ENCODE measurements at regions not wholly inside any gene's neighbourhood (a gene's known extent, or its start where the extent isn't known, plus 50 kb on each side); places are given as distances from the start of the nearest gene placed in this dataset.

DNA sequence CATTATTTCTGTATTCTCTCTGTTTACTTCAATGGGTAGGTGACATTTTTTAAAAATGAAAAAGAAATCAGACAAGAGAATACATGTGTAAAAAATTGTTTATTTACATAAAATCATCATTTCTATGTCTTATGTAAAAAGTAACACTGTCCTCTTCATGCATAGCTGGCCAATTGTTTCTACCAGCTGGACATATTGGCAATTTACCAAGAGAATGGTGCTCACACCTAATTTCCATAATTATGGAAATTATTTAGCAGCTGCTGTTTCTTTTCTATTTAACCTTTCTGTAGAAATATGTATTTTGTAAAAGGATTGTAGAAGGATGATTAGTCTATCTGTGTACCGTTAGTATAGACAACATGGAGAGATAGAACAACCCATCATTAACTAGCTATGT lies 791.9 kb downstream of the TRIB2 start:
- H3K9me3 ChIP-seq (ENCODE audit: low read length), result peaks cover 69% of the 10 kb centered on the region
- TF ChIP-seq ARHGAP35 (CRISPR knock-in tag; IDR thresholded peaks at IDR 0.05; ENCODE audit: borderline replicate concordance), result no peak
- no peak for TF ChIP-seq ZNF724P (CRISPR knock-in tag; IDR thresholded peaks at IDR 0.05; ENCODE audit: borderline replicate concordance)
- no peak for TF ChIP-seq ONECUT2 (CRISPR knock-in tag; IDR thresholded peaks at IDR 0.05)
- no peak for TF ChIP-seq ATF2 (CRISPR knock-in tag; IDR thresholded peaks at IDR 0.05)
- TF ChIP-seq ZNF777 (CRISPR knock-in tag; IDR thresholded peaks at IDR 0.05), result no peak
- no peak overlapping the region for H2AFZ ChIP-seq (ENCODE audit: low read length)
- no peak overlapping the region for H3K9ac ChIP-seq (ENCODE audit: insufficient read depth, low read depth, low read length)
- no peaks in the 10 kb centered on the region for H3K36me3 ChIP-seq (replicated peaks in 1 of 2; ENCODE audit: control insufficient read depth in 1 of 2, insufficient read depth in 2 of 2, low read length in 2 of 2)
- no TSS peak for BruUV-seq (replicated peaks)
- CTCF ChIA-PET (ENCODE audit: low intra/inter-chr PET ratio, low total read pairs), result no interaction called here
- H3K27me3 ChIP-seq (ENCODE audit: control insufficient read depth in 1 of 2, insufficient read depth in 2 of 2, low read length in 2 of 2), result no peaks in the 10 kb centered on the region
- in situ Hi-C loops (cut with HindIII; ENCODE audit: extremely low pct_ligation_motif_present, low pct_unique_long_range_greater_than_20kb) (no loop called here), intact Hi-C loops (cut with micrococcal nuclease; ENCODE audit: unreplicated experiment) (no loop called here)
- no peak for DNase-seq (ENCODE audit: low spot score)
- H4K20me1 ChIP-seq (ENCODE audit: insufficient read depth, low read length), result no peaks in the 10 kb centered on the region
- no peak for FAIRE-seq
- no peaks in the 10 kb centered on the region for H3K4me1 ChIP-seq (ENCODE audit: insufficient read depth, low read length)
- no peak overlapping the region for H3K27ac ChIP-seq (ENCODE audit: extremely low read length, insufficient read depth, low read length)
- no peak overlapping the region for H3K4me3 ChIP-seq (replicated peaks in 1 of 3; ENCODE audit: insufficient read depth in 1 of 3, low read depth in 2 of 3, low read length in 3 of 3)
- no peak for ATAC-seq
- 34% methylated on average over 1 of the region's 1 CpG for WGBS (ENCODE audit: low lambda C conversion rate)
- no peak overlapping the region for H3K4me2 ChIP-seq (ENCODE audit: low read depth, low read length)
- no peaks in the 10 kb centered on the region for H3K79me2 ChIP-seq (ENCODE audit: insufficient read depth, low read length)
- POLR2A ChIA-PET, result no interaction called here

DNA sequence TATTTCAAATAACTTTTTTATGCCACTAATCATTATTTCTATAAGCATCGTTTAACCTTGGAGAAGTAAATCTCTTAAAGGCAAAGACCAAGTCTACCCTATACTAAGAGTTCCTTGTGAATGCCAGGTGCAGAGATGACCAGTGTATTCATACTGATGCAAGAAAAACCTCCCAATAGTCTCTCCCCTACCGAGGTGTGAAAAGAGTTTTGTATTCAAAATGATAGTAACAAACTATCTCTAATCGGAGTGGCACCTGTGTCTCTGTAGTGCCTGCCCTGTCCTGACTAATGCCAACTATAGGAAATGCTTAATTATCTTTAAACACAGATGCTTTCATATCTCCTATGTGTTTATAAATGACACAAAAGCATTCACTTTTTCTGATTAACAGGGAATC lies 798.5 kb downstream of the TRIB2 start:
- Histone ChIP-seq H3K4me1 (ENCODE audit: insufficient read depth, low read length) (no peaks in the 10 kb centered on the region), H3K4me2 (ENCODE audit: low read depth, low read length) (no peak overlapping the region), H4K20me1 (ENCODE audit: insufficient read depth, low read length) (no peaks in the 10 kb centered on the region), H3K27me3 (ENCODE audit: control insufficient read depth in 1 of 2, insufficient read depth in 2 of 2, low read length in 2 of 2) (no peaks in the 10 kb centered on the region), H3K9ac (ENCODE audit: insufficient read depth, low read depth, low read length) (no peak overlapping the region), H3K36me3 (replicated peaks in 1 of 2; ENCODE audit: control insufficient read depth in 1 of 2, insufficient read depth in 2 of 2, low read length in 2 of 2) (no peaks in the 10 kb centered on the region), H3K27ac (ENCODE audit: extremely low read length, insufficient read depth, low read length) (no peak overlapping the region), H3K79me2 (ENCODE audit: insufficient read depth, low read length) (no peaks in the 10 kb centered on the region), H3K4me3 (replicated peaks in 1 of 3; ENCODE audit: insufficient read depth in 1 of 3, low read depth in 2 of 3, low read length in 3 of 3) (no peak overlapping the region), H2AFZ (ENCODE audit: low read length) (no peak overlapping the region), H3K9me3 (ENCODE audit: low read length) (peaks cover 82% of the 10 kb centered on the region)
- ChIA-PET CTCF (ENCODE audit: low intra/inter-chr PET ratio, low total read pairs) (no interaction called here), POLR2A (no interaction called here)
- TF ChIP-seq CAMTA2 (CRISPR knock-in tag; IDR thresholded peaks at IDR 0.05; ENCODE audit: borderline replicate concordance) (no peak), SIX4 (CRISPR knock-in tag; IDR thresholded peaks at IDR 0.05) (no peak), ZNF670 (CRISPR knock-in tag; IDR thresholded peaks at IDR 0.05; ENCODE audit: borderline replicate concordance) (no peak), SRF (IDR thresholded peaks at IDR 0.05; ENCODE audit: low read depth, low read length) (no peak), RFXAP (CRISPR knock-in tag; IDR thresholded peaks at IDR 0.05; ENCODE audit: borderline replicate concordance) (no peak), SRSF1 (optimal IDR thresholded peaks at IDR 0.05; ENCODE audit: low read depth, low read length) (no peak), BRF2 (CRISPR knock-in tag; IDR thresholded peaks at IDR 0.05) (no peak)
- in situ Hi-C loops (cut with HindIII; ENCODE audit: extremely low pct_ligation_motif_present, low pct_unique_long_range_greater_than_20kb) (no loop called here), intact Hi-C loops (cut with micrococcal nuclease; ENCODE audit: unreplicated experiment) (no loop called here)
- DNase-seq (ENCODE audit: low spot score) (no peak), FAIRE-seq (no peak), ATAC-seq (no peak)
- BruUV-seq (replicated peaks), result no TSS peak
- WGBS (ENCODE audit: low lambda C conversion rate), result 48% methylated on average over 3 of the region's 3 CpGs

Measured in HepG2 (cell line).